MM.1S (cell line): ENCODE measurements at regions not wholly inside any gene's neighbourhood (a gene's known extent, or its start where the extent isn't known, plus 50 kb on each side); places are given as distances from the start of the nearest gene placed in this dataset.

Source experiments
- DNase-seq: peaks from one replicate; pipeline ENCODE4 v3.0.0-alpha.2; 2015
- H2AFZ ChIP-seq: fragments of 300-600 bp; sonication (generic); 2 replicates; pipeline ENCODE4 v1.6.0; 2016; ENCODE audit warnings: antibody characterized with exemption, low read length
- H3F3A ChIP-seq: fragments of 300-600 bp; sonication (generic); 2 replicates; pipeline ENCODE4 v1.6.1; 2016; ENCODE audit warnings: mild to moderate bottlenecking, antibody characterized with exemption, low read length, moderate library complexity, mixed read lengths; ENCODE audit not compliant: insufficient read depth
- H3K27ac ChIP-seq: fragments of 300-600 bp; sonication (generic); 2 replicates; pipeline ENCODE4 v1.5.1; 2016; ENCODE audit warnings: mild to moderate bottlenecking, low read length
- H3K27me3 ChIP-seq: fragments of 300-600 bp; sonication (generic); replicated peaks from 2 replicates; pipeline ENCODE4 v1.6.0; 2016; ENCODE audit warnings: low read length; ENCODE audit not compliant: insufficient read depth
- H3K36me3 ChIP-seq: fragments of 300-600 bp; sonication (generic); replicated peaks from 2 replicates; pipeline ENCODE4 v1.6.1; 2016; ENCODE audit warnings: mild to moderate bottlenecking, low read length, mixed read lengths; ENCODE audit not compliant: insufficient read depth
- H3K4me1 ChIP-seq: fragments of 300-600 bp; sonication (generic); 2 replicates; pipeline ENCODE4 v1.6.1; 2016; ENCODE audit warnings: low read length, mixed read lengths
- H3K4me2 ChIP-seq: fragments of 300-600 bp; sonication (generic); 2 replicates; pipeline ENCODE4 v1.6.0; 2016; ENCODE audit warnings: low read depth, low read length
- H3K4me3 ChIP-seq: fragments of 300-600 bp; sonication (generic); 2 replicates; pipeline ENCODE4 v1.5.1; 2016; ENCODE audit warnings: low read length, mixed read lengths
- H3K79me2 ChIP-seq: fragments of 300-600 bp; sonication (generic); 2 replicates; pipeline ENCODE4 v1.6.1; 2016; ENCODE audit warnings: mixed run types, low read length, mixed read lengths
- H3K9ac ChIP-seq: fragments of 300-600 bp; sonication (generic); 2 replicates; pipeline ENCODE4 v1.6.1; 2016; ENCODE audit warnings: low read length, mixed read lengths
- H3K9me2 ChIP-seq: fragments of 300-600 bp; sonication (generic); replicated peaks from 2 replicates; pipeline ENCODE4 v1.6.1; 2016; ENCODE audit warnings: mild to moderate bottlenecking, low read length, mixed read lengths; ENCODE audit not compliant: insufficient read depth
- H3K9me3 ChIP-seq: fragments of 300-600 bp; sonication (generic); replicated peaks from 2 replicates; pipeline ENCODE4 v1.6.1; 2016; ENCODE audit warnings: mild to moderate bottlenecking, low read length, mixed read lengths; ENCODE audit not compliant: insufficient read depth
- H4K20me1 ChIP-seq: fragments of 300-600 bp; sonication (generic); 2 replicates; pipeline ENCODE4 v1.6.1; 2016; ENCODE audit warnings: mild to moderate bottlenecking, low read length, moderate library complexity, mixed read lengths; ENCODE audit not compliant: insufficient read depth
- EZH2 ChIP-seq: fragments of 300-600 bp; sonication (generic); optimal IDR thresholded peaks from 2 replicates; pipeline ENCODE3; 2017; ENCODE audit warnings: low read depth, mild to moderate bottlenecking, antibody characterized with exemption, low read length, mixed read lengths
- EZH2phosphoT487 ChIP-seq: fragments of 300-600 bp; sonication (generic); IDR thresholded peaks from 2 replicates; pipeline ENCODE4 v1.6.1; 2018; ENCODE audit warnings: antibody characterized with exemption, low read length
- TF ChIP-seq, protein P1 (sequence below): fragments of 300-600 bp; sonication (generic); IDR thresholded peaks from 2 replicates; pipeline ENCODE4 v1.5.1; 2016; ENCODE audit warnings: antibody characterized with exemption, low read length, mixed read lengths

DNA sequence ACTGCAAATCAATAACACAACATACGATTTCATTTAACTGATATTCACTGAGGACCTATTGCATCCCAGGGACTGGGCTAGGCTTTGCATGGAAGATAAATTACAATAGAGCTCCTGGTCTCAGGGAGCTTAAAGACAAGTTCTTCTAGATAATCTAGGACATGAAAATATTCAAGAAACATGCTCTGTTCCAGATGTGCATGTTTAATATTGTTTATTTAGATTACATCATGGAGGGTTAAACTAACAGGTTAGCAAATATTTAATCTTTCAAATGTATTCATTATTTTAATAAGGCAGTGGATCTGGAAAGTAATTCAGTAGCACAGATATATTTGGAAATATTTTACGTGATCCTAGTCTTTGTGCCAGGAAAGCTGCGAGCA, 2430.3 kb downstream of the PCDH7 start:
- TF ChIP-seq EZH2phosphoT487: no peak
- TF ChIP-seq, protein P1, sequence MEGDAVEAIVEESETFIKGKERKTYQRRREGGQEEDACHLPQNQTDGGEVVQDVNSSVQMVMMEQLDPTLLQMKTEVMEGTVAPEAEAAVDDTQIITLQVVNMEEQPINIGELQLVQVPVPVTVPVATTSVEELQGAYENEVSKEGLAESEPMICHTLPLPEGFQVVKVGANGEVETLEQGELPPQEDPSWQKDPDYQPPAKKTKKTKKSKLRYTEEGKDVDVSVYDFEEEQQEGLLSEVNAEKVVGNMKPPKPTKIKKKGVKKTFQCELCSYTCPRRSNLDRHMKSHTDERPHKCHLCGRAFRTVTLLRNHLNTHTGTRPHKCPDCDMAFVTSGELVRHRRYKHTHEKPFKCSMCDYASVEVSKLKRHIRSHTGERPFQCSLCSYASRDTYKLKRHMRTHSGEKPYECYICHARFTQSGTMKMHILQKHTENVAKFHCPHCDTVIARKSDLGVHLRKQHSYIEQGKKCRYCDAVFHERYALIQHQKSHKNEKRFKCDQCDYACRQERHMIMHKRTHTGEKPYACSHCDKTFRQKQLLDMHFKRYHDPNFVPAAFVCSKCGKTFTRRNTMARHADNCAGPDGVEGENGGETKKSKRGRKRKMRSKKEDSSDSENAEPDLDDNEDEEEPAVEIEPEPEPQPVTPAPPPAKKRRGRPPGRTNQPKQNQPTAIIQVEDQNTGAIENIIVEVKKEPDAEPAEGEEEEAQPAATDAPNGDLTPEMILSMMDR: no peak
- TF ChIP-seq EZH2: no peak
- no peaks in the 10 kb centered on the region for H3K36me3 ChIP-seq
- no peaks in the 10 kb centered on the region for H3K9me2 ChIP-seq
- DNase-seq: no peak
- no peak overlapping the region for H3K9ac ChIP-seq
- H4K20me1 ChIP-seq: no peaks in the 10 kb centered on the region
- H2AFZ ChIP-seq: no peak overlapping the region
- no peak overlapping the region for H3K27ac ChIP-seq
- H3K4me2 ChIP-seq: no peak overlapping the region
- no peaks in the 10 kb centered on the region for H3K4me1 ChIP-seq
- no peaks in the 10 kb centered on the region for H3F3A ChIP-seq
- H3K9me3 ChIP-seq: no peaks in the 10 kb centered on the region
- H3K27me3 ChIP-seq: no peaks in the 10 kb centered on the region
- H3K79me2 ChIP-seq: no peaks in the 10 kb centered on the region
- H3K4me3 ChIP-seq: no peak overlapping the region

DNA sequence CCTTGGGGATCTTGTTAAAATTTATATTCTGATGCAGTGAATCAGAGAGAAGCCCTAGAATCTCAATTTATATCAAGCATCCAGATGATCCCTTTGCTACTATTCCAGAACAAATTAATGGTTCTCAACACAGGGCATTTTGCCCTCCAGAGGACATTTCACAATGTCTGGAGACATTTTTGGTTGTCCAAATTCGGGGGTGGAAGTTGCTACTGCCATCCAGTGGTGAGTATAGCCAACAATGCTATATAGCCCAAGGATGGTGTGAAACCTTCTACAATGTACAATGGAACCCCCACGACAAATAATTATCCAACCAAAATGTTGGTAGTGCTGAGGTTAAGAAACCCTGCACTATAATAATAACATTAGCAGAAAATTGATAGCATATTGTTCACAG, 2440.0 kb downstream of the PCDH7 start:
- no peaks in the 10 kb centered on the region for H3K79me2 ChIP-seq
- H3K27me3 ChIP-seq: no peaks in the 10 kb centered on the region
- TF ChIP-seq, protein P1: peak; percentile 42
- no peak for TF ChIP-seq EZH2
- no peaks in the 10 kb centered on the region for H3K9me2 ChIP-seq
- H2AFZ ChIP-seq: no peak overlapping the region
- DNase-seq: peak; percentile 53
- no peak overlapping the region for H3K9ac ChIP-seq
- H3K27ac ChIP-seq: no peak overlapping the region
- H3F3A ChIP-seq: no peaks in the 10 kb centered on the region
- no peaks in the 10 kb centered on the region for H3K36me3 ChIP-seq
- H3K4me3 ChIP-seq: no peak overlapping the region
- no peak overlapping the region for H3K4me2 ChIP-seq
- no peaks in the 10 kb centered on the region for H3K9me3 ChIP-seq
- H4K20me1 ChIP-seq: no peaks in the 10 kb centered on the region
- no peaks in the 10 kb centered on the region for H3K4me1 ChIP-seq

DNA sequence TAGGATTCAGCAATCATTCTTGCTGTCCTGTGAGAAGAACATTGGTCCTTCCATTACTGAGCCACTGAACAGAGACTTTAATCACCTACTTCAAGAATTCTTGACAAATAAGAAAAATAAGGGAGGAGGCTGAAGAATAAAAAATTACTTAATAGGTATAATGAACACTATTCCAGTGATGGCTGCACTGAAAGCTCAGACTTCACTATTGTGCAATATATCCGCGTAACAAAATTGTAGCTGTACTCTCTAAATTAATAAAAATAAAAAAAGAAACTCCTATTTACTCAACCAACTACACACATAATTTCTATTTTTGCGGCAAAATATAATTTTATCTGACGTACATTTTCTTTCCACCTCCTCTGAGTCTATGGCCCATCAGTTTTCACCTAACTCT, 2441.0 kb downstream of the PCDH7 start:
- H3K79me2 ChIP-seq: no peaks in the 10 kb centered on the region
- no peaks in the 10 kb centered on the region for H3K9me3 ChIP-seq
- no peaks in the 10 kb centered on the region for H3K4me1 ChIP-seq
- no peaks in the 10 kb centered on the region for H3F3A ChIP-seq
- H3K4me2 ChIP-seq: no peak overlapping the region
- no peaks in the 10 kb centered on the region for H3K36me3 ChIP-seq
- no peak overlapping the region for H3K27ac ChIP-seq
- H3K4me3 ChIP-seq: no peak overlapping the region
- DNase-seq: no peak
- no peak overlapping the region for H3K9ac ChIP-seq
- no peak for TF ChIP-seq EZH2phosphoT487
- TF ChIP-seq EZH2: no peak
- TF ChIP-seq, protein P1: no peak
- H3K9me2 ChIP-seq: no peaks in the 10 kb centered on the region
- no peaks in the 10 kb centered on the region for H4K20me1 ChIP-seq
- no peaks in the 10 kb centered on the region for H3K27me3 ChIP-seq
- H2AFZ ChIP-seq: no peak overlapping the region
